Loucy (cell line): ENCODE measurements at regions not wholly inside any gene's neighbourhood (a gene's known extent, or its start where the extent isn't known, plus 50 kb on each side); places are given as distances from the start of the nearest gene placed in this dataset.

ENCODE experiments used
- H2AFZ ChIP-seq: fragments of 200-600 bp; sonication (generic); 2 replicates; pipeline ENCODE4 v1.6.0; 2016; ENCODE audit warnings: antibody characterized with exemption, mild to moderate bottlenecking, low read length, moderate library complexity
- H3F3A ChIP-seq: fragments of 200-600 bp; 2 replicates; pipeline ENCODE4 v1.6.0; 2016; ENCODE audit warnings: antibody characterized with exemption, low read depth, mild to moderate bottlenecking
- H3K27me3 ChIP-seq: fragments of 200-600 bp; sonication (generic); 2 replicates; pipeline ENCODE4 v1.6.1; 2014; ENCODE audit warnings: low read length, mild to moderate bottlenecking; ENCODE audit not compliant: insufficient read depth, poor library complexity, severe bottlenecking
- H3K36me3 ChIP-seq: fragments of 200-600 bp; sonication (generic); 2 replicates; pipeline ENCODE4 v1.6.1; 2016; ENCODE audit warnings: low read length; ENCODE audit not compliant: insufficient read depth
- H3K4me1 ChIP-seq: fragments of 200-600 bp; sonication (generic); 2 replicates; pipeline ENCODE4 v1.5.1; 2014; ENCODE audit warnings: low read length, mild to moderate bottlenecking; ENCODE audit not compliant: insufficient read depth, poor library complexity, severe bottlenecking
- H3K4me2 ChIP-seq: fragments of 200-600 bp; sonication (generic); 2 replicates; pipeline ENCODE4 v1.6.0; 2014; ENCODE audit warnings: antibody characterized with exemption, low read length, low read depth, mild to moderate bottlenecking; ENCODE audit not compliant: poor library complexity, severe bottlenecking
- H3K4me3 ChIP-seq: fragments of 200-600 bp; sonication (generic); 2 replicates; pipeline ENCODE4 v1.5.1; 2014; ENCODE audit warnings: low read length, mild to moderate bottlenecking, mixed read lengths; ENCODE audit not compliant: poor library complexity, severe bottlenecking
- H3K79me2 ChIP-seq: fragments of 200-600 bp; sonication (generic); 2 replicates; pipeline ENCODE4 v1.6.1; 2014; ENCODE audit warnings: low read length; ENCODE audit not compliant: insufficient read depth
- H3K9ac ChIP-seq: fragments of 200-600 bp; sonication (generic); 2 replicates; pipeline ENCODE4 v1.6.0; 2014; ENCODE audit warnings: mild to moderate bottlenecking, low read depth, low read length, moderate library complexity; ENCODE audit not compliant: poor library complexity, severe bottlenecking
- H3K9me2 ChIP-seq: fragments of 200-600 bp; sonication (generic); replicated peaks from 2 replicates; pipeline ENCODE4 v1.6.1; 2016; ENCODE audit warnings: low read depth, low read length, mixed read lengths
- H3K9me3 ChIP-seq: fragments of 200-600 bp; sonication (generic); 2 replicates; pipeline ENCODE4 v1.6.1; 2014; ENCODE audit warnings: mild to moderate bottlenecking, antibody characterized with exemption, low read length, low read depth; ENCODE audit not compliant: insufficient read depth
- H4K20me1 ChIP-seq: fragments of 200-600 bp; sonication (generic); 2 replicates; pipeline ENCODE4 v1.6.0; 2014; ENCODE audit warnings: antibody characterized with exemption, low read length, mild to moderate bottlenecking; ENCODE audit not compliant: insufficient read depth, poor library complexity, severe bottlenecking
- EZH2phosphoT487 ChIP-seq: fragments of 200-600 bp; IDR thresholded peaks from 2 replicates; pipeline ENCODE4 v1.6.1; 2018; ENCODE audit warnings: antibody characterized with exemption, mild to moderate bottlenecking, moderate library complexity, borderline replicate concordance
- TF ChIP-seq, protein P1 (sequence below): fragments of 200-600 bp; sonication (generic); conservative IDR thresholded peaks from 2 replicates; pipeline ENCODE4 v1.5.1; 2014; ENCODE audit warnings: mild to moderate bottlenecking, antibody characterized with exemption, low read length

DNA sequence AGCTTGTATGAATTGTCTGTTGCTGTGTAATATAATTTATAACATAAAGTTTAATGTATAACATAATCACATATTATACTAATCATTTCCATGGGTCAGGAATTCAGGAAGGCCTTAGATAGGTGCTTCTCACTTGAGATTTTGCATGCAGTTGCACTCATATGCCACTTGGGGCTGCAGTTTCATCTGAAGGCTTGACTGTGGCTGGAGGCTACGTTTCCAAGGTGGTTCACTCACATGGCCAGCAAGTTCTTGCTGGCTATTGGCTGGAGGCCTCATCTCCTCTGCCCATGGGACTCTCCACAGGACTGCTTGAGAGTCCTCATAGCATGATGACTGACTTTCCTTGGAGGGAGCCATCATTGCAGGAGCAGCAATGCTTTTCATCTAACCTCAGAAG is 53.4 kb upstream of the STX18 start:
- no peak overlapping the region for H2AFZ ChIP-seq

DNA sequence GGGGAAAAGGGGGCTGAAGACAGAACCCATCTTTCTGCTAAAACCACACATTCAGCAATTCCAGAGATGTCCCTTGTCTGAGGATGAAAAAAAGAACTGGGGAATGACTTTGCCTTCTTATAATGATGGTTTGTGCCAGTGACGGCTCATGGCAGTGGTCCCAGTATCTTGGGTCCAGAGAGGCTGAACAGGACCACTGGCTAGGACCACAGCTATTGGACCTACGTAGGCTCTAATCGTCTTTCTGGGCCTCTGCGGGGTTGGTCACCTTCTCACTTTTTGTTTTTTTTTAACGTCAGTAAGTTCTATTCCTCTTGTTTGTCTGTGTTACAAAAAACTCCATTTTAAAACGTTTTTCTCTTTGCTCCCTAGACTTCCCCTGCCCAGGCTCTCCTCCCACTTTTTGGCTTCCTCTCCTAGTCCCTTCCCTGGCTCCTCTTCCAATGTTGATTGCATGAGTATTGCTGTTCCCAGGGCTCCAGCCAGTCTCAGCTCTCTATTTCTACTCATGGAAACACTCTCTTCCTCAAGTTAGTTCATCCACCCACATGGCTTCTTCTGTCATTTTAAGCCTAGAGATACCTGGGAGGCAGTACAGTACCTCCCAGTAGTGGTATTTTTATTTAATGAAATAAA is 52.6 kb upstream of the STX18 start:
- Histone ChIP-seq H3K9me3 (peaks cover 6% of the 10 kb centered on the region; the same call in 1 of the 2 replicates), H4K20me1 (no peaks in the 10 kb centered on the region), H3K9me2 (no peaks in the 10 kb centered on the region), H3K79me2 (no peaks in the 10 kb centered on the region), H3F3A (no peaks in the 10 kb centered on the region), H3K9ac (no peak overlapping the region), H2AFZ (no peak overlapping the region), H3K36me3 (no peaks in the 10 kb centered on the region), H3K4me1 (no peaks in the 10 kb centered on the region), H3K4me2 (no peak overlapping the region), H3K27me3 (no peaks in the 10 kb centered on the region), H3K4me3 (no peak overlapping the region)
- no peak for TF ChIP-seq EZH2phosphoT487

More for the DNA sequence above, 53.4 kb upstream of the STX18 start:
- Histone ChIP-seq H3K4me2 (no peak overlapping the region), H3K9me2 (no peaks in the 10 kb centered on the region), H3K79me2 (no peaks in the 10 kb centered on the region), H3K36me3 (no peaks in the 10 kb centered on the region), H3K9me3 (peaks cover 6% of the 10 kb centered on the region; the same call in 1 of the 2 replicates), H3K4me1 (no peaks in the 10 kb centered on the region), H3K9ac (no peak overlapping the region), H3K27me3 (no peaks in the 10 kb centered on the region), H3F3A (no peaks in the 10 kb centered on the region), H3K4me3 (no peak overlapping the region), H4K20me1 (no peaks in the 10 kb centered on the region)
- TF ChIP-seq, protein P1, sequence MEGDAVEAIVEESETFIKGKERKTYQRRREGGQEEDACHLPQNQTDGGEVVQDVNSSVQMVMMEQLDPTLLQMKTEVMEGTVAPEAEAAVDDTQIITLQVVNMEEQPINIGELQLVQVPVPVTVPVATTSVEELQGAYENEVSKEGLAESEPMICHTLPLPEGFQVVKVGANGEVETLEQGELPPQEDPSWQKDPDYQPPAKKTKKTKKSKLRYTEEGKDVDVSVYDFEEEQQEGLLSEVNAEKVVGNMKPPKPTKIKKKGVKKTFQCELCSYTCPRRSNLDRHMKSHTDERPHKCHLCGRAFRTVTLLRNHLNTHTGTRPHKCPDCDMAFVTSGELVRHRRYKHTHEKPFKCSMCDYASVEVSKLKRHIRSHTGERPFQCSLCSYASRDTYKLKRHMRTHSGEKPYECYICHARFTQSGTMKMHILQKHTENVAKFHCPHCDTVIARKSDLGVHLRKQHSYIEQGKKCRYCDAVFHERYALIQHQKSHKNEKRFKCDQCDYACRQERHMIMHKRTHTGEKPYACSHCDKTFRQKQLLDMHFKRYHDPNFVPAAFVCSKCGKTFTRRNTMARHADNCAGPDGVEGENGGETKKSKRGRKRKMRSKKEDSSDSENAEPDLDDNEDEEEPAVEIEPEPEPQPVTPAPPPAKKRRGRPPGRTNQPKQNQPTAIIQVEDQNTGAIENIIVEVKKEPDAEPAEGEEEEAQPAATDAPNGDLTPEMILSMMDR = peak; percentile 31
- no peak for TF ChIP-seq EZH2phosphoT487

DNA sequence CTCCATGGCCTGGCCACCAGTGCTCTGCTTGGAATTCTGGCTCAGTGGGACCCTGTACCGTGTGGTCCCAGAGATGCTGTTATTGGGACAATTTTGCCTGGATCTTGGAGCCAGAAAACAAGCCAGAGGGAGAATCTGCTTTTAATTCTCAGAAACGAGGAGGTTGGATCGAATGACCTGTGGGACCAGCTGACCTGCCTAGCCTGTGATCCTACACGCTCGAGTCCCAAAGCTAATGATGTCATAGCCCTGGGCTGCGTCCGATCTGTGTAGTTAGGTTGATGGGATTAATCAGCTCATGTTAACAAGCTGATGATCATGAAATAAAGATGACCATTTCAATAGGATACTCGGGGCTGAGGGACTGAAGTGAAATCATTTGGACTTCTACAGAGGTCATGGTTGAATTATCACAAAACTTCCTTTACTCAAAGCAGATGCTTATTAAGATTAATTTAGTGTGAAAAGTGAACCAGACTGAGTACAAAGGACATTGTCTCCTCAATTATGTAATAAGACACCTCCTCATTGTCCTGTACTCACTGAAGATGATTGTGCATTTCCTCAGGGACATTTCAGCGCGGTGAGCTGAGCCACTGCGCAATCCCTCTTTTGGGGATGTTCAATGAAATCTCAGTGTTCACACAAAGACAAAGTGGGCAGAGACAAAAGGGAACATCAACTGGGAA is 51.9 kb upstream of the STX18 start:
- peaks cover 6% of the 10 kb centered on the region; the same call in 1 of the 2 replicates for H3K9me3 ChIP-seq
- no peaks in the 10 kb centered on the region for H3K36me3 ChIP-seq
- H2AFZ ChIP-seq = no peak overlapping the region
- H3F3A ChIP-seq = no peaks in the 10 kb centered on the region
- no peaks in the 10 kb centered on the region for H3K27me3 ChIP-seq
- TF ChIP-seq, protein P1 = no peak
- TF ChIP-seq EZH2phosphoT487 = no peak
- no peak overlapping the region for H3K9ac ChIP-seq
- no peaks in the 10 kb centered on the region for H3K9me2 ChIP-seq
- no peak overlapping the region for H3K4me3 ChIP-seq
- H3K4me2 ChIP-seq = no peak overlapping the region
- no peaks in the 10 kb centered on the region for H4K20me1 ChIP-seq
- no peaks in the 10 kb centered on the region for H3K79me2 ChIP-seq
- H3K4me1 ChIP-seq = no peaks in the 10 kb centered on the region
